ENCODE measurements at regions not wholly inside any gene's neighbourhood (a gene's known extent, or its start where the extent isn't known, plus 50 kb on each side); places are given as distances from the start of the nearest gene placed in this dataset.
"Not testable (repeated sequence)": the region's sequence is repeated elsewhere in the genome, so short reads cannot be mapped to it uniquely, and the experiment has no call there.

DNA sequence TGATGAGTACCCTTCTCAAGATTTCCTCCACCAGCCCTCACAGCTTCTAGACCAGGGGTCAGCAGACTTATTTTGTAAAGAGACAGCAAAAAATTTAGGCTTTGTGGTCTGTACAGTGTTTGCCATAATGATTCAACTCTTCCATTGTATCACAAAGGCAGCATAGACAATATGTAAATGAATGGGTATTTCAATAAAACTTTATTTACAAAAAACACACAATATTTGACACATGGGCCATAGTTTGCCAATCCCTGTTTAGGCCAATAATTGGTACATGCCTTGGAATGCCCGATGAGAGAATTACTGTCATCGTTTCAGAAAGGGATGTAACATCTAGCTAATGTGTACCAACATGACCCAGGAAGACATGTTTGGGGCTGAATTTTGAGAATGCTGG is 178.9 kb upstream of the GALNT2 start:
- no peak for DNase-seq

DNA sequence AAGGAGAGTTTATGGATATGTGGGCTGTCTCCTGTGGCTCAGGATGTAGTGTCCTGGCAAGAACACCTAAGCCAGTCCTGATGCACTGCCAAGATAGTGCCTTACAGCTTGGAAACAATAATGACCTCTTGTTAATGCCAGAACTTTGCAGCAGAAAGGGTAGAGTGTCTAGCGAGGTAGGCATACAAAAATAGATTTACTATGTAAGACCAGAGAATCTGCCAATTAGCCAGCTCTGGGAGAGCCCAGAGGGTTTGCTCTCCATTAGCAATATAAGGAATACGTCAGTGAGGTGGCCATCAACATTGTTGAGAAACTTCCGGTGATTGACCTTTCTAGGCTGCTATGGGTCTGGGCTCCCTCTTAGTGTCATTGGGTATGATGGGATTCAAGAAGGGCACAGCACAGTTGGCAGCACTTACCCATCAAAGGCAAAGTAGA is 178.5 kb upstream of the GALNT2 start:
- DNase-seq = no peak

DNA sequence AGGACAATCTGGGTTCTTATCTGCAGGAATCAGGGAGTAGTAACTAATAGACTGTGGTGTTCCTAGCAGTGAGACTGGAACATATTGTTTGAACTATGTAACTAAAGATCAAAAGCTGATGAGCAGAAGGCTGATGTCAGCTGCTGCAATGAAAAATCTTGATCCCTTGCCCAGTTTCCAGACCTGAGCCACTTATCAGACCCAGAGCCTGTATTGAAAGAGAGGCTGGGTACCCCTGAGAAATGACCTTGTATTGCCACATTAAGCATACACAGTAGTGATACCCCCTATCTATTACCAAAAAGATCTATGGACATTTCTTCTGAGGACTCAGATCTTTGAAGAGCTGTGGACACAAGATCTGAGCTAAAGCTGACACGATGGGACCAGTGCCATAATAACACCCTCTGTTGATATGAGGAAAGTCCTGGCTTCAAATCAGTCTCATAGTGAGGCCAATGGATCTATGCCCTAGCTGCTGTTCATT is 178.0 kb upstream of the GALNT2 start:
- DNase-seq = no peak

DNA sequence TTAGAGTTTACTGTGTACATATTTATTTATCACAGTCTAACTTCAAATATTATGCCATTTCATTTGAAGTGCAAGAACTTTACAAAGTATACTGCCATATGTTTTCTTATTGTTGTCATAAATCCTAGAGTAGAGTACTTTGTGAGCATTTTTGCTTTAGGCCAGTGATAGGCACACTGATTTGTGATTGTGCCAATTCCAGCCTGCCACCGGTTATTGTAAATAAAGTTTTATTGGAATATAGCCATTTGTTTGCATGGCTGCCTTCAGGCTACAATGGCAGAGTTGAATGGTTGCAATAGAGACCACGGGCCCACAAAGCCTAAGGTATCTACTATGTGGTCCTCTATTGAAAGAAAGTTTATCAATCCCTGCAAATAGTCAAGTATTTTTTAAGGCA is 175.8 kb upstream of the GALNT2 start:
- no peak for DNase-seq

DNA sequence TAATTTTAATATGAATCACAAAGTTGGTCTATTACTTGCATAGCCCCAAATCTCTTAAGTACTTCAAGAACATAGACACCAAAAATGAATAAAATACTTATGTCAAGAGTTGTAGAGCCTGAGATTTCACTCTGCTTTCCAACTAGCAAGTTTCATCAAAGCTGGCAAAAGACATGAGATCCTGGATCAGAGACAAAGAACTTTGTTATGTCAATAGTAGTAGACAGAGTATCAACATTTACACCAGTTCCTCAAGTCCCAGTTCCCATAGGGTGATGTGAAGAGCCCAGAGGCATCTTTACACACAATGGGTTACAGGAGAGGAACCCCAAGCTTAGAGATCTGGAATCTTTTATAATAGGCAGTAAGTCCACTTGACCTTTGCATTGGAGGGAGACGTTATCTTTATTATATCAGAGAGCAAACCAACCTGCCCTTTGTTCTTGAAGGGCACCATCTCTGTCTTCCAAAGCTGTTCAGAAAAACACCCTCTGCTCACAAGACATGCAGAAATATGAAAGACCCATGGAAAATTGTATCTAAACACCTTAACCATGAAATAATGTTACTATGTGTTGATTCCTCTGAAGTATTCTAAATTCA is 174.4 kb upstream of the GALNT2 start:
- DNase-seq = no peak

DNA sequence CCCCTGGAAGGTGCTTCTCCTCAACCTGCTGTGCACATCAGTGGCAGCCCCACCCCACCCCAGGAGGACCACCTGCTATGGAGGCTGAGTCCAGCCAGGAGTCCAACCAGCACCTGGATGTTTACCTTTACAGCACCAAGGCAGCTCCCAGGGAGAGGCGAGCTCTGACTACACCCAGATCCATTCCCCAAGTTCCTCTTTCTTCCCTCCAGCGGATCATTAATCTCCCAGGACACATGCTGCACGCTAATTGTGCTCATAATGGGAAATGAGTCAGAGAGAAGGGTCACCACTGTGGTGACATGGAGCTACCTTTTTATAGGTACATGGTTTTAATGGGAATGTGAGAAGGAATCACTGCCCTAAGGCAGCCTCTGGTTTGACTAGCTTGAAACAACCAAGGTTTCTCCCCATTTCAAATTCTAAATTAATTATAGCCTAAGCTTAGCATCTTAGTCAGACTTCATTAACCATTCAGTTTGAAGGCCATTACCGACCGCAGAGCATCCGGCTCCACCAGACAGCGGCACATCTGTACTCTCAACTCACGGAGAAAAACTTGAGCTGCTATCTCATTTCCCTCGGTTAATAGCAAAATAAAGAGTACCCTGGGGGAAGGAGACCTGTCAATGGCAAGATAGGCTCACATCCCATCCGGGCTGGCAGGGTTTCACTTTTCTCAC is 173.1 kb upstream of the GALNT2 start:
- DNase-seq = no peak

DNA sequence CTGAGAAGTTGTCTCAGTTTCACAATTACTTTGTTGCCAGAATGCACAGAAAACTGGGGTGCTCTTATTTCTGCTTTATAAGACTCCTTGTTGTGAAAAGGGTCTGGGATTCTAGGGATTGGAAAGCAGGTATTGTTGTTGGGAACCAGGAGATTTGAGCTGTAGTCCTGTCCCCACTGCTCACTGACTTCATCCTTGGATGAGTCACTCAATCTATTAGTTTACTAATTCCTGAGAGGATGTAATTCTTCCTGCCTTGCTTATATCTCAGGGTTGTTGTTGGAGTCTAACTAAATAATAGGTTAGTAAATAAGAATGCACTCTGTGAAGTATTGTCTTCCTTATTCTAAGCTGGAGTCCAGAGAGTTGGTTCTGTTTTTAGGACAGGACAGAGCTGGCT is 172.5 kb upstream of the GALNT2 start:
- DNase-seq = no peak

DNA sequence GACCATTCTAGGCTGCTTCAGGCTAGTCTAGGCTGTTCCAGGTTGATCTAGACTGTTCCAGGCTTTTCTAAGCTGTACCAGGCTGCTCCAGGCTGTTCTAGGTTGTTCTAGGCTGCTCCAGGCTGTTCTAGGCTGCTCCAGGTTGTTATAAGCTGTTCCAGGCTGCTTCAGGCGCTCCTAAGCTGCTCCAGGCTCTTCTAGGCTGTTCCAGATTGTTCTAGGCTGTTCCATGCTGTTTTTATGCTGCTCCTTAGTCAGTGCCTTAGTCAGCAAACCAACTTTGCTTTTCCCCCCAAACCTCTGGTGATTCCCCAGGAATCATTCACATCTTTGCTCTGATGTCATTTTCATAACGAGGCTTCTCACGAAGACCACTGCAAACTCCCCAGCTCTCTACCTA is 171.4 kb upstream of the GALNT2 start:
- no peak for DNase-seq

DNA sequence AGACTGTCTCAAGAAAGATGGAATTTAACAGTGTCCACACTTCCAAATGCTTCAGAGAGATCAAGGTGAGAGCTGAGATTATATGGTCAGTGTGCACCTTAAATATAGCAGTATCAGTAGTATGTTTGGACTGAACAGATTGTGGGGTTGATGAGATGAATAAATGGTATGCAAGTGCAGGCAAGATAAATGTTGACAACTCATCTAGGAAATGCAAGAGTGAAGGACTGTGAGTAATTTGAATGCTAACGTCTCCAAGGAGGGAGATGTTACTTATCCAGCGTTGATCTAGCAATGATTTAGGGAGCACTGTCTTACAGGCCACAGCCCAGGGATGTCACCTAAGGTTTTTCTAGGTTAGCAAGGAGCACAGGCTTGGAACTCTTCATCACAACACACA is 170.7 kb upstream of the GALNT2 start:
- no peak for DNase-seq

DNA sequence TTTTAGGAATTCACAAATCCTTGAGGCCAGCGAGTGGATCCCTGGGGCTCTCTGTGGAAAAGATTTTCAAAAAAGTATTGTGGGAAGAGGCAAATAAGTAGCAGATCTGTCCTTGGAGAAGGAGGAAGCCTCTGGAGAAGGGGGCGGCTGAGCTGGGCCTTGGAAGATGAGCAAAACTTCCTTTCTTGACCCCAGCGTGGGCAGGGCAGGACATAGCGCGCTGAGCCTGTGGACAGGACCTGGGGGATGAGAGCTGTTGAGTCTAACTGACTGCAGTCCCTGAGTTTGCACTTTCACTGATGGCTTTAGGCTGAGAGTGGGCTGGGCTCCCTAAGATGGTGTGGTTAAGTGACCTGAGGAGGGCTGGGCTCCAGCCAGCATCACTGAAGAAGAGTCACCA is 170.2 kb upstream of the GALNT2 start:
- no peak for DNase-seq

DNA sequence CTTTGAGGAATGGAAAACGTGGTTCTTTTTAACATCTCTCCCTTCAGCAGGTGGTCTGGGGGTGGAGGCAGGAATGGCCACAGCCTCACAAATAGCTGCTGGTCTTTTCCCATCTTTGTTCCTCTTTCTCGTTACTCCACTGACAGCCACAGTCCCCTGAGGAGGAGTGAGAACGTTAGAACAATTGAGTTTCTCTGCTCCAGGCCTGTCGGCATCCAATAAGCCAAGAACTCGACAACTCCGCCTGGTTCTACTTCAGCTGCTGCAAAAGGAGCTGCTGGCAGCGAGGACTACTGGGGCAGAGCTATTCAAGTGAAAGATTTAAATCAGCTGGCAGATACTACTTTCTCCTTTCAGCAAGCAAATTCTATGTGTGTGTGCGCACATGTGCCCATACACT is 169.5 kb upstream of the GALNT2 start:
- DNase-seq = no peak

DNA sequence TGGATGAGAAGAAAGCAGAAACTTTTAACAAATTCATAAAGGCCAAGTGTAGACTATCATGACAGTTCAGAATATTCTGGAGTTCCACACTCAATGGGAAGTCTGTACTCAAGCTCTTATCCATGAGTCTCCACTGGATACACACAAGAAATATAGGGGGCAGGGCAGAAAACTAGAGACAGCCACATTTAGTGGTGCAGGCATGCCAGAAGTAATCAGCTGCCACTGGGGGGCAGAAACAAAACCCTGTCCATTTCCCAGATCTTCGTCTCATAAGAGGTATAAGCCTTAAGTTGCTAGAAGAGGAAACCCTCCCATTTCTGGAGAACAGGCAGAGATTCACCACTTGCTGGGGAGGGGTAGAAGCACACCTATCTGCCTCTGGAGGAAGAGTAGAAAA is 166.8 kb upstream of the GALNT2 start:
- no peak for DNase-seq

DNA sequence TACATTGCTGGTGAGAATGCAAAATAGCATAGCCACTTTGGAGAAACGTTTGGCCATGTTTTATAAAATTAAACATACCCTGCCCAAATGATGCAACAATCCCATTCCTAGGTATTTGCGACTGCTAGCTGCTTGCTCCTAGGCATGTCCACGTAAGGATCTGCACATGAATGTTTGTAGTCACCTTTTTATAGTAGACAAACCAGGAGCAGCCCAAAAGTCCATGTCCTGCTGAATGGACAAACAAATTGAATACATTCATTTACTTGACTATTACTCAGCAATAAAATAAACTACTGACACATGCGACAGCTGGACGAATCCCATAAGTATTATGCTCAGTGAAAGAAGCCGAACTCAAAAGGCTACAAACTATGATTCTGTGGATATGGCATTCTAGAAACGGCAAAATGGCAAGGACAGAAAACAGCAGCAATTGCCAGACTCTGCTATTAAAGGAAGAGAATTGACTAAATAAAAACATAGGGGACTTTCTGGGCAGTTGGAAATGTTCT is 161.9 kb upstream of the GALNT2 start:
- DNase-seq = no peak

DNA sequence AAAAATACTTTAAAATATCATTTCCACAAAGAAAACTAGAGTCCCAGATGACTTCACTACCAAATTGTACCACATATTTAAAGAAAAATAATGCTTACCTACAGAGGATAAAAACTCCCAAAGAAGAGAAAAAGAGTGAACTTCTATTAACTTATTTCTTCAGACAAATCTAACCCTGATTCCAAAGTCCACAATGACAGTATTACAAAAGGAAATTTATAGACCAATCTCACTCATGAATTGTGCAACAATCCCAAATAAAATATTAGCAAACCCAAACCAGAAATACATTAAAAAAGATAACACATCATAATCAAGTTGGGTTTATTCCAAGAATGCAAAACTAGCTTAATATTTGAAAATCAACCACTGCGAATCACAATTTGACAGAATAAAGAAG is 161.4 kb upstream of the GALNT2 start:
- DNase-seq = no peak

DNA sequence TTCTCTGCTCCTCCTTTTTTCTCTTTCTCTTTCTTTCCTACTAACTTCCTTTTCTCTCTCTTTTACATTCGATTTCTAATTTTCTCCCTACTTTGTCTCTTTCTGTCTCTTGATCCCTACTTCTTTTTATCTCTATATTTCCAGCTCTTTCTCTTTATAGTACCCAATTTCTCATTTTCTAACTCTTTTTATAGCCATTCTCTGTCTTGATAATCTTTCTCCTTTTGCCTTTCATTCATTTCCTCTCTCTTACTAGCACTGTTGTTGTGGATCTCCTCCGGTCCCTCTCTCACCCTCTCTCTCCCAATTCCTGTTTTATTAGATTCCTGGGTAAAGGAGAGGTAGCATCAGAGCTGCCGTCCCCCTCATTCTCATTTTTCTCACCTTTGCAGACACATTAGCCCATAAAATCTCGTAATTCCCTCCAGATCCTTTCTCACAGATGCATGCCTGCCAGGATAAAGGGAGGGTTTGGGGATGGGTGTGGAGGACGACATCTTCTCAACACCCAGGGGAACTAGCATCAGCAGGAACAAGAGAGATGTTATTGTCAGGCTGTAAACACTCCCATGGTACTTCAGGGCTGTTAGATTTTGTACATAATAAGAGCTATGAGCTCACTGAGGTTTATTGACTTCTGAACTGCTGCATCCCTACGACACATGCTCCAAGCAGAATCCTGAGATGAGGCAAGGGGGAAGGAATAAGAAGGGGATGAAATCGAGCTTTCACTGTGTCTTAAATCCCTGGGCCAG is 159.0 kb upstream of the GALNT2 start:
- no peak for DNase-seq

DNA sequence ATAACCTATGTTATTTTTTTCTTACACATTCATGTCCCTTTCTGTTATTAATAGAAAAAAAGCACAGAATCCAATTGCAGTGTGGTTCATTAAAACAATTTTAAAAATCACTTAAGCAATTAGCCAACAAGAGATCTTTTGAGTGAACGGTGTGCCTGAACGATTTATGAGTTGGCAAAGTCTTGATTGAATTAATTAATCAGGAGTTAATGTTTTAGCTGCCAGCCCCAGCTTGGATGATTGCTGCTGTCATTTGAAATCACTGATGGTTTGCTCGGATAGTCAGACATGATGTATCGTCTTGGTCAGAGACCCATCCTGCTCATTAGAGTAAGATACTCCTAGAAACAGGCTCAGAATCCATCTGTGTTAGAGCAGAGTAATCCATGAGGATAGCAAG is 158.3 kb upstream of the GALNT2 start:
- DNase-seq = no peak

DNA sequence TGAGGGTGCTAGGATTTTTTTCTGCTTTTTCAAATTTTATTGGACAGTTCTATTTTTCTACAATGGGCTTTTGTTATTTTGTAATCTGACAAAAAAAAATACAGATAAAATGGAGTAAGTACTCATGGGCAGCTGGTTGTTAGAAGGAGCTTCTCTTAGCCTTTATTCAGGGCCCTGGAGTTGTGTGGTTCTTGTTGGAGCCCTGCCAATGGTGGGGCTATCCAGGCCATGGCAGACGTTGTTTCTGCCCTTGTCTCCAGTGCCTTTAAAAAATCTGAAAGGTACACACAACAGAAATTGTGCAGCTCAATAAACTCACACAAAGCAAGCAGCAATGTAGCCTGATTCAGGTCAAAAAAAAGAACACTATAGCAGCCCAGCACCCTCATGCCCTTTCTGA is 153.5 kb upstream of the GALNT2 start:
- no peak for DNase-seq

DNA sequence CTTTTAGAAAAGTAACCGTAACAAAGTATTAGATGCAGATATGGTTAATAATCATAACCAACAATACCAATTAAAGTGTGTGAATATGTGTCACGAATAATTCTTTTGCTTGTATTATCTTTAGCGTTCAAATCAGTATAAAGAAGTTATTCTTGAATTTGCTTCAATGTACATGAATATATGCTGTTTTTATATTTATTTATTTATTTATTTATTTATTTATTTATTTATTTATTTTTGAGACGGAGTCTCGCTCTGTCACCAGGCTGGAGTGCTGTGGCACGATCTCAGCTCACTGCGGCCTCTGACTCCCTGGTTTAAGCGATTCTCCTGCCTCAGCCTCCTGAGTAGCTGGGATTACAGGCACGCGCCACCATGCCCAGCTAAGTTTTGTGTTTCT is 147.6 kb upstream of the GALNT2 start:
- not testable (repeated sequence) for DNase-seq

DNA sequence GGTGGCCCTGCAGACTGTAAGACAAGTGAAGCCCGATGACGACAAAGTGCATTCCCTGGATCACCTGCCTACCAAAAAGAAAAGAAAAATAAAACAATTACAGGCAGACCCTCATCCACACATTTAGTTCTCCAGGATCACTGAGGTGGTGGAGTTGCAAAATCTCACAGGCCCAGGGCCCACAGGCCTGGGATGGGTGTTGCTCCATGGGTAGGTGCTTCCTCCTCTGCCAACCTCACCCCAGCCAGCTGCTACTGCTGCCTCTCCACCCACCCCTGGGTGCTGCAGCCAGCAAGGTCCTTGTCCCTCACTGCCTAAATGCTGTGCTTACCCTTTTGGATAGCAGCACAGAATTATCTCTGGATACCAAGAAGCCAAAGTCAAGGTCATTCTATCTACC is 146.4 kb upstream of the GALNT2 start:
- no peak for DNase-seq

DNA sequence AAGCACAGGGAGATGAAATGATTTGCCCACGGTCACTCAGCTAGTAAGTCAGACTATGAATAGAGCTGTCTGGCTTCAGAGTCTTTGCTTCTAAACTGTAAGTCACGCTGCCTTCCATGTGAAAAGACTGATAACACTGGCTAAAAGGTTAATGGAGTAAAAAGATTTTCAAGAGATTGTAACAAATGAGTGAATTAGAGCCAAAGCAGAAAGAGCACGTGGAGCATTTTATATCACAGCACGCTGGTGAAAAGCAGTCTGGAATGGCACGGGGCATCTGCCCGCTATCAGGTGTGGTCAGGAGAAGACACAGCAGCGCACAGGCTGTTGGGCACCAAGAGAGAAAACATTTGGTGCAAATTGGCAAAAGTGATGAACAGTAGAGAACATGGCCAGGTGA is 144.8 kb upstream of the GALNT2 start:
- no peak for DNase-seq

DNA sequence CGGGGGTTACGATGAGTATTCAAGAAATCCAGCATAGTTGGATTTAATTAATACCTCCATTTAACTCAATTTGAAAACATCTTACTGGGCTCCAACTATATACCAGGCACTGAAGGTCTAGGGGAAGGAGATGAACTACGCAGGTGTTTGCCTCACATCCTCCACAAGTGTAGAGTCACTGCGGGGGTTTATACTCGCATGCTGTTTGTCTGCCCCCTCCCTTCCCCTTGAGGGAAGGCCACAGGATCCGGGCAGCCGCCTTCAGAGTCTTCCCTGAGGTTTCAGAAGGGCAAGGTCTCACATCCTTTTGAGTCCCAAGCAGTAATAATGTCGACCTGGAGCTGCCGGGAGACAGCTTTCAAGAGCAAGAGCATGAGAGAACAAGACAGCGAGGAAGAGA is 142.4 kb upstream of the GALNT2 start:
- DNase-seq = no peak

DNA sequence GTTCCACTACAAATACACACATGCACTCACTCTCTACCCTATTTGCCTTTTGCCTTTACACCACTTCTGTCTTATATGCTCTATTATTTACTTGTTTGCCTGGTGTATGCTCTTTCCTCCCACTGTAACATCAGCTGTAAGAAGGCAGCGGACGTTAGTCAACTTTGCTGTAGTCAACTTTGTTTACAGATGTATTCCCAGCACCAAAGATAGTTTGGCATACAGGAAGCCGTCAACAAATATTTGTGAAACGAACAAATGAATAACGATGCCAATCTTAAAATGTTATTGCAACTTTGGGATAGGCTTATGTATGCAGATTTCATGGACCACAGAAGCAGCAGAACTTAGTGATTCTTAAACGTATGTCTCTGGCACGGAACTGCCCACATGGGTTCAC is 138.3 kb upstream of the GALNT2 start:
- DNase-seq = no peak

DNA sequence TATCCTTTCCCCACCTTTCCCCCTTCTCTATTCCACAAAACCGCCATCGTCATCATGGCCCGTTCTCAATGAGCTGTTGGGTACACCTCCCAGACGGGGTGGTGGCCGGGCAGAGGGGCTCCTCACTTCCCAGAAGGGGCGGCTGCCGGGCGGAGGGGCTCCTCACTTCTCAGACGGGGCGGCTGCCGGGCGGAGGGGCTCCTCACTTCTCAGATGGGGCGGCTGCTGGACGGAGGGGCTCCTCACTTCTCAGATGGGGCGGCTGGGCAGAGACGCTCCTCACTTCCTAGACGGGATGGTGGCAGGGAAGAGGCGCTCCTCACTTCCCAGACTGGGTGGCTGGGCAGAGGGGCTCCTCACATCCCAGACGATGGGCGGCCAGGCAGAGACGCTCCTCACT is 135.3 kb upstream of the GALNT2 start:
- DNase-seq = not testable (repeated sequence)

DNA sequence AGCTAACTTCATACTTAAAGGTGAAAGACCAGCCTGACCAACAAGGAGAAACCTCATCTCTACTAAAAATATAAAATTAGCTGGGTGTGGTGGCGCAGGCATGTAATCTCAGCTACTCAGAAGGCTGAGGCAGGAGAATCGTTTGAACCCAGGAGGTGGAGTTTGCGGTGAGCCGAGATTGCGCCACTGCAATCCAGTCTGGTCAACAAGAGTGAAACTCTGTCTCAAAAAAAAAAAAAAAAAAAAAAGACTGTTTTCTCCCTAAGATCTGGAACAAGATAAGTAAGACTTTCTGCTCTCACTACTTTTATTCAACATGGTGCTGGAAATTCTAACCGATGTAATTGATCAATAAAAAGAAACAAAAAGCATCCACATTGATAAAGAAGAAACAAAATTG is 131.9 kb upstream of the GALNT2 start:
- not testable (repeated sequence) for DNase-seq
